ENCODE measurements at regions not wholly inside any gene's neighbourhood (a gene's known extent, or its start where the extent isn't known, plus 50 kb on each side); places are given as distances from the start of the nearest gene placed in this dataset.
A peak's percentile ranks its signal among the peaks of the same experiment; 100 is the strongest.

DNA sequence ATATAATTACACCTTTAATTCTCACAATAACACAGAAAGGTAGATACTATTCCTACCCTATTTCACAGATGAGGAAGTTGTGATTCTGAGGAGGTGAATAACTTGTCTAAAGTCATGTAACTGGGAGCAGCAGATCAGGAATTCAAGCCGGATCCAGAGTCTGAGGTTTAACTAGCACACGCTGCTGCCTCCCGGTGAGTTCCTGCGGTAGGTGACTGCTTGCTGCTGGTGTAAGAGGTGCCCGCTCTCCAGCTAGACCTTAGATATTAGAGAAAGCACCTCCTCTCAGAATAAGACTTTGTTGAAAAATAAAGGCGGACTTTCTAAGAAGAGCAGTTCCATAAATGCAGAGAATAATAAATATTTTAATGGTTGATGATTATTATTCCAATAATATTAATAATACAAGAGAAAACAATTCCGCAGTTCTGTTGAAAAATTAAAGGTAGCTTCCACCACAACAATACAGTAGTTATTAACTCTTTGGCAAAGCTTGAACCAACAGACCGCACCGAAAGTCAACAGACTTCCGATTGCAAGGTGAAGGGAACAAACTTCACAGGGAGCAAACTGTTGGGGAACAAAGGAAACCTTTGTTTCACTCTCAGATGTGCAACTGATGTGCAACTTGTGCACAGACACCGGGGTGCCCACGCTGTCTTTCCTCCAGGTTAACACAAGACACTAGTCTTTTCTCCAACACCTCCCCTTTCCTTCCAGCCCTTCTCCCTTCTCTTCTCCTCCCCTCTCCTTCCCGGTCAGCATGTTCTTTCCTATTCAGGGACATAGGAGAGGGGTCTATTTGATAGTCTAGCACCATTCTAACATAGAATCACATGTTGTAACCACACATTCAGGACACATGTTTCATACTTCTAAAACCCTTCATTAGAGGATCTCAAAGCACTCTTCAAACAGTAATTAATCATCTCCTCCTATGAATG lies 73.2 kb upstream of the EGLN3 start (continued):
- TF ChIP-seq, protein P1, sequence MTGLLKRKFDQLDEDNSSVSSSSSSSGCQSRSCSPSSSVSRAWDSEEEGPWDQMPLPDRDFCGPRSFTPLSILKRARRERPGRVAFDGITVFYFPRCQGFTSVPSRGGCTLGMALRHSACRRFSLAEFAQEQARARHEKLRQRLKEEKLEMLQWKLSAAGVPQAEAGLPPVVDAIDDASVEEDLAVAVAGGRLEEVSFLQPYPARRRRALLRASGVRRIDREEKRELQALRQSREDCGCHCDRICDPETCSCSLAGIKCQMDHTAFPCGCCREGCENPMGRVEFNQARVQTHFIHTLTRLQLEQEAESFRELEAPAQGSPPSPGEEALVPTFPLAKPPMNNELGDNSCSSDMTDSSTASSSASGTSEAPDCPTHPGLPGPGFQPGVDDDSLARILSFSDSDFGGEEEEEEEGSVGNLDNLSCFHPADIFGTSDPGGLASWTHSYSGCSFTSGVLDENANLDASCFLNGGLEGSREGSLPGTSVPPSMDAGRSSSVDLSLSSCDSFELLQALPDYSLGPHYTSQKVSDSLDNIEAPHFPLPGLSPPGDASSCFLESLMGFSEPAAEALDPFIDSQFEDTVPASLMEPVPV (CRISPR knock-in tag; IDR thresholded peaks at IDR 0.05) = peak; percentile 70; the same call in 1 of the 2 replicates

DNA sequence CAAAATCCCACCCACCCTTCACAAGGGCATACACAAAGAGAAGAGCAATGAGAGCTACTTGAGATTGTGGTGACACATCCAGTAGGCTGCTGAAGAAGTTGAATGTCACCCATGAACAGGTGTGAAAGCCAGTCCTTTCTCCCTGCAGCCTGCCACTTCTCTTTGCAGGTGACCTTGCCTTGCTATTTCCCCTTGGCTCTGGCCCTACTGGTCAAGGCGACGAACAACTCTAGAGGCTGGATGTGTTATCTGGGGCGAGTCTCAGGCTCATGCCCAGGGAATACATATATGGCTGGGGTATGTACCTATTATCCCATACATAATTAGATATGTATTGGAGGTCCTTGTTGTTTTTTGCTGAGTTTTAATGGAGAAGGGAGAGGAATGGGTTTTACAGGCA lies 70.2 kb upstream of the EGLN3 start:
- no peak overlapping the region for H3K4me2 ChIP-seq (ENCODE audit: low read depth, low read length)
- H3K27ac ChIP-seq (ENCODE audit: extremely low read length, insufficient read depth, low read length) = no peak overlapping the region
- intact Hi-C loops (cut with micrococcal nuclease; ENCODE audit: unreplicated experiment) = loop anchor here (10.0 kb wide), 1 partner anchor 444 kb away; the partner anchor contains the start of gene SPTSSA
- BruUV-seq (replicated peaks) = no TSS peak
- POLR2A ChIA-PET = interaction anchor here (1.9 to 5.7 kb wide), 2 partner anchors 14 to 22 kb away, joined by 5 to 69 read pairs; no protein-coding TSS in a partner anchor
- no peaks in the 10 kb centered on the region for H3K79me2 ChIP-seq (ENCODE audit: insufficient read depth, low read length)
- ATAC-seq = no peak
- H3K27me3 ChIP-seq (ENCODE audit: control insufficient read depth in 1 of 2, insufficient read depth in 2 of 2, low read length in 2 of 2) = no peaks in the 10 kb centered on the region
- H3K4me1 ChIP-seq (ENCODE audit: insufficient read depth, low read length) = peaks cover 66% of the 10 kb centered on the region
- H3K4me3 ChIP-seq (replicated peaks in 1 of 3; ENCODE audit: insufficient read depth in 1 of 3, low read depth in 2 of 3, low read length in 3 of 3) = no peak overlapping the region
- H4K20me1 ChIP-seq (ENCODE audit: insufficient read depth, low read length) = no peaks in the 10 kb centered on the region
- H3K9me3 ChIP-seq (ENCODE audit: low read length) = no peaks in the 10 kb centered on the region
- no peak overlapping the region for H2AFZ ChIP-seq (ENCODE audit: low read length)
- no peak for FAIRE-seq
- CTCF ChIA-PET (ENCODE audit: low intra/inter-chr PET ratio, low total read pairs) = no interaction called here
- H3K9ac ChIP-seq (ENCODE audit: insufficient read depth, low read depth, low read length) = no peak overlapping the region
- DNase-seq (ENCODE audit: low spot score) = no peak
- TF ChIP-seq MYC (CRISPR knock-in tag; IDR thresholded peaks at IDR 0.05; ENCODE audit: borderline replicate concordance) (no peak), SMAD1 (CRISPR knock-in tag; IDR thresholded peaks at IDR 0.05; ENCODE audit: borderline replicate concordance, low read depth) (no peak), ZFYVE20 (CRISPR knock-in tag; IDR thresholded peaks at IDR 0.05; ENCODE audit: borderline replicate concordance, low read depth) (no peak), ZNF3 (CRISPR knock-in tag; IDR thresholded peaks at IDR 0.05) (no peak), DMAP1 (CRISPR knock-in tag; IDR thresholded peaks at IDR 0.05) (no peak), PCBP2 (optimal IDR thresholded peaks at IDR 0.05; ENCODE audit: low read depth, low read length, poor library complexity, severe bottlenecking) (no peak), MEIS2 (CRISPR knock-in tag; IDR thresholded peaks at IDR 0.05) (no peak), ZNF614 (CRISPR knock-in tag; IDR thresholded peaks at IDR 0.05; ENCODE audit: borderline replicate concordance) (no peak), HOXA5 (CRISPR knock-in tag; IDR thresholded peaks at IDR 0.05) (no peak), ZNF83 (CRISPR knock-in tag; IDR thresholded peaks at IDR 0.05; ENCODE audit: borderline replicate concordance) (no peak), ZNF225 (CRISPR knock-in tag; IDR thresholded peaks at IDR 0.05) (no peak), FOXM1 (CRISPR knock-in tag; IDR thresholded peaks at IDR 0.05) (no peak), ZNF776 (CRISPR knock-in tag; IDR thresholded peaks at IDR 0.05) (no peak), SIN3B (IDR thresholded peaks at IDR 0.05; ENCODE audit: low read length) (no peak)
- TF ChIP-seq, protein P2, sequence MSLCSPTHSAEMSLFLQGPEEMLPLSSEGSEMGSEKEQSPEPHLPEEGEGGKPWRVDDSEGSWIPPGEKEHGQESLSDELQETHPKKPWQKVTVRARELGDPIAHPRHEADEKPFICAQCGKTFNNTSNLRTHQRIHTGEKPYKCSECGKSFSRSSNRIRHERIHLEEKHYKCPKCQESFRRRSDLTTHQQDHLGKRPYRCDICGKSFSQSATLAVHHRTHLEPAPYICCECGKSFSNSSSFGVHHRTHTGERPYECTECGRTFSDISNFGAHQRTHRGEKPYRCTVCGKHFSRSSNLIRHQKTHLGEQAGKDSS (CRISPR knock-in tag; IDR thresholded peaks at IDR 0.05; ENCODE audit: borderline replicate concordance, low read depth) = no peak
- TF ChIP-seq, protein P3, sequence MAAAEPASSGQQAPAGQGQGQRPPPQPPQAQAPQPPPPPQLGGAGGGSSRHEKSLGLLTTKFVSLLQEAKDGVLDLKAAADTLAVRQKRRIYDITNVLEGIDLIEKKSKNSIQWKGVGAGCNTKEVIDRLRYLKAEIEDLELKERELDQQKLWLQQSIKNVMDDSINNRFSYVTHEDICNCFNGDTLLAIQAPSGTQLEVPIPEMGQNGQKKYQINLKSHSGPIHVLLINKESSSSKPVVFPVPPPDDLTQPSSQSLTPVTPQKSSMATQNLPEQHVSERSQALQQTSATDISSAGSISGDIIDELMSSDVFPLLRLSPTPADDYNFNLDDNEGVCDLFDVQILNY (CRISPR knock-in tag; conservative IDR thresholded peaks at IDR 0.05) = no peak
- TF ChIP-seq, protein P4, sequence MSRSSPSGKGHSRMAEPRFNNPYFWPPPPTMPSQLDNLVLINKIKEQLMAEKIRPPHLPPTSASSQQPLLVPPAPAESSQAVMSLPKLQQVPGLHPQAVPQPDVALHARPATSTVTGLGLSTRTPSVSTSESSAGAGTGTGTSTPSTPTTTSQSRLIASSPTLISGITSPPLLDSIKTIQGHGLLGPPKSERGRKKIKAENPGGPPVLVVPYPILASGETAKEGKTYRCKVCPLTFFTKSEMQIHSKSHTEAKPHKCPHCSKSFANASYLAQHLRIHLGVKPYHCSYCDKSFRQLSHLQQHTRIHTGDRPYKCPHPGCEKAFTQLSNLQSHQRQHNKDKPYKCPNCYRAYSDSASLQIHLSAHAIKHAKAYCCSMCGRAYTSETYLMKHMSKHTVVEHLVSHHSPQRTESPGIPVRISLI (CRISPR knock-in tag; IDR thresholded peaks at IDR 0.05; ENCODE audit: borderline replicate concordance) = no peak
- WGBS (ENCODE audit: low lambda C conversion rate) = 95% methylated on average over 3 of the region's 3 CpGs
- no peaks in the 10 kb centered on the region for H3K36me3 ChIP-seq (replicated peaks in 1 of 2; ENCODE audit: control insufficient read depth in 1 of 2, insufficient read depth in 2 of 2, low read length in 2 of 2)
- in situ Hi-C loops (cut with HindIII; ENCODE audit: extremely low pct_ligation_motif_present, low pct_unique_long_range_greater_than_20kb) = no loop called here

Data from HepG2 (cell line).